GM06990 (cell line): ENCODE measurements at regions not wholly inside any gene's neighbourhood (a gene's known extent, or its start where the extent isn't known, plus 50 kb on each side); places are given as distances from the start of the nearest gene placed in this dataset.

ENCODE experiments used
- DNase-seq: peaks from one replicate; pipeline ENCODE4 v3.0.0-alpha.2; 2011; ENCODE audit not compliant: insufficient read length; ENCODE audit errors: extremely low read depth
- H3K27me3 ChIP-seq: replicated peaks from 2 replicates; pipeline ENCODE4 v1.6.0; 2011; ENCODE audit warnings: low read length; ENCODE audit not compliant: control insufficient read depth, insufficient read depth
- H3K36me3 ChIP-seq: 2 replicates; pipeline ENCODE4 v1.5.1; 2011; ENCODE audit warnings: low read length; ENCODE audit not compliant: control insufficient read depth, insufficient read depth
- H3K4me3 ChIP-seq: replicated peaks from 2 replicates; pipeline ENCODE4 v1.5.1; 2011; ENCODE audit warnings: low read depth, mild to moderate bottlenecking, control low read depth, low read length
- CTCF ChIP-seq: IDR thresholded peaks from 2 replicates; pipeline ENCODE4 v1.5.1; 2011; ENCODE audit warnings: low read length, control low read depth, mild to moderate bottlenecking, inconsistent platforms; ENCODE audit not compliant: insufficient read depth, poor library complexity, severe bottlenecking

- H3K36me3 ChIP-seq = no peaks in the 10 kb centered on the region
- H3K27me3 ChIP-seq = no peaks in the 10 kb centered on the region
- H3K4me3 ChIP-seq = no peak overlapping the region
- TF ChIP-seq CTCF = no peak
- no peak for DNase-seq
Observed at GRCh38 chr12:115737895-115738294, 539.6 kb downstream of the MED13L start.

GRCh38 chr12:115736360-115736759, 541.1 kb downstream of the MED13L start:
- no peak overlapping the region for H3K4me3 ChIP-seq
- DNase-seq = no peak
- no peak for TF ChIP-seq CTCF
- no peaks in the 10 kb centered on the region for H3K36me3 ChIP-seq
- no peaks in the 10 kb centered on the region for H3K27me3 ChIP-seq

- no peak for TF ChIP-seq CTCF
- DNase-seq = no peak
- Histone ChIP-seq H3K4me3 (no peak overlapping the region), H3K27me3 (no peaks in the 10 kb centered on the region), H3K36me3 (no peaks in the 10 kb centered on the region)
Observed at GRCh38 chr12:115730975-115731541, 546.4 kb downstream of the MED13L start.

GRCh38 chr12:115726691-115727090, 550.8 kb downstream of the MED13L start:
- no peaks in the 10 kb centered on the region for H3K36me3 ChIP-seq
- DNase-seq = no peak
- no peak overlapping the region for H3K4me3 ChIP-seq
- no peak for TF ChIP-seq CTCF
- H3K27me3 ChIP-seq = no peaks in the 10 kb centered on the region

- TF ChIP-seq CTCF = no peak
- H3K36me3 ChIP-seq = no peaks in the 10 kb centered on the region
- H3K27me3 ChIP-seq = no peaks in the 10 kb centered on the region
- no peak for DNase-seq
- no peak overlapping the region for H3K4me3 ChIP-seq
Observed at GRCh38 chr12:115722181-115722580, 555.3 kb downstream of the MED13L start.

GRCh38 chr12:115716551-115716950, 560.9 kb downstream of the MED13L start:
- Histone ChIP-seq H3K4me3 (no peak overlapping the region), H3K36me3 (no peaks in the 10 kb centered on the region), H3K27me3 (no peaks in the 10 kb centered on the region; the same call in 1 of the 2 replicates)
- no peak for DNase-seq
- TF ChIP-seq CTCF = no peak
